ENCODE measurements at regions not wholly inside any gene's neighbourhood (a gene's known extent, or its start where the extent isn't known, plus 50 kb on each side); places are given as distances from the start of the nearest gene placed in this dataset.

DNA sequence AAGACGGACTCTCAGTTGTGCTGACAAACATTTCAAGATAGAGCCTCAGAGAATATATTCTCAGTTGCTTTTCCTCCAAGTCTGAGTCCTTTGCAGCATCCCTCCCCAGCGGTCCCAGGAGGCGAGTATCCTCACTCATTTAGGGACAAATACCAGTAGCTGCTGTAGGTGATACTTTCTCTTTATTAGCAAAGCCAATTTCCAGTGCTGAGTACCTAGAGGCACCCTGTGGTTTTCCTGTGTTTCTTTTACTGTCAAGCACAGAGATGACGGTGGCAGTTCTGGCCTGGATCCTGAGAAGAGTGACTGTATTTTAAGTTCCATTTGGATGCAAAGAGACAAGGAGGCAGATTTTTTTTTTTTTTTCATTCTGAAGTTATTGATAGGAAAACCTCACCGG is 1058.4 kb downstream of the SORCS3 start:
- TF ChIP-seq, protein P1, sequence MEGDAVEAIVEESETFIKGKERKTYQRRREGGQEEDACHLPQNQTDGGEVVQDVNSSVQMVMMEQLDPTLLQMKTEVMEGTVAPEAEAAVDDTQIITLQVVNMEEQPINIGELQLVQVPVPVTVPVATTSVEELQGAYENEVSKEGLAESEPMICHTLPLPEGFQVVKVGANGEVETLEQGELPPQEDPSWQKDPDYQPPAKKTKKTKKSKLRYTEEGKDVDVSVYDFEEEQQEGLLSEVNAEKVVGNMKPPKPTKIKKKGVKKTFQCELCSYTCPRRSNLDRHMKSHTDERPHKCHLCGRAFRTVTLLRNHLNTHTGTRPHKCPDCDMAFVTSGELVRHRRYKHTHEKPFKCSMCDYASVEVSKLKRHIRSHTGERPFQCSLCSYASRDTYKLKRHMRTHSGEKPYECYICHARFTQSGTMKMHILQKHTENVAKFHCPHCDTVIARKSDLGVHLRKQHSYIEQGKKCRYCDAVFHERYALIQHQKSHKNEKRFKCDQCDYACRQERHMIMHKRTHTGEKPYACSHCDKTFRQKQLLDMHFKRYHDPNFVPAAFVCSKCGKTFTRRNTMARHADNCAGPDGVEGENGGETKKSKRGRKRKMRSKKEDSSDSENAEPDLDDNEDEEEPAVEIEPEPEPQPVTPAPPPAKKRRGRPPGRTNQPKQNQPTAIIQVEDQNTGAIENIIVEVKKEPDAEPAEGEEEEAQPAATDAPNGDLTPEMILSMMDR (IDR thresholded peaks at IDR 0.05), result no peak
- no peak for TF ChIP-seq POLR2AphosphoS5 (IDR thresholded peaks at IDR 0.05)
- no peak for TF ChIP-seq EP300 (IDR thresholded peaks at IDR 0.05)
- TF ChIP-seq POLR2A (IDR thresholded peaks at IDR 0.05), result no peak
